ENCODE measurements at regions not wholly inside any gene's neighbourhood (a gene's known extent, or its start where the extent isn't known, plus 50 kb on each side); places are given as distances from the start of the nearest gene placed in this dataset.

DNA sequence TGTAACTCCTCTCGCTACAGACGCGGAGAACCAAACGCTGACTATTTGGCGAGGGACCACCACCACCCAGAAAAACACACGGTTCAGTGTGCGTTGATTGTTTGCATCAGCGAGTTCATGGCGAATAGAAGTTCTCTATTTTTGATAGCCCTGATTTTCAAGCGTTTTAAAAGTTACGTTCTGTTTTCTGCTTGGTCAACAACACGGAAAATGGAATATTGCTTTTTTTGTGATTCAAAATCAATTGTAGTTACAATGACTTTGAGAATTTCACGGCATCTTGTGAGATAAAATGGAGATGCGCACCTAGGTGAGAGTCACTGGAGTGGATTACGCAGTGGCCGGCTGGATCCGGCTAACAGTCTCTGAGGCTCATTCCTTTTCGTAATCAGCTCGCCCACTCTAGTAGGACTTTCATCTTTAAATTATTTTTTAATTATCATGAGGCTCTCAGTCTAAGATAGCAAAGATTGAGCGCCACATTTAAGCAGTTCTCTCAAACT, 54.8 kb downstream of the CCDC54 start:
- H3K27me3 Mint-ChIP-seq (ENCODE audit: low read depth, poor library complexity): peaks cover 19% of the 10 kb centered on the region
- peaks cover 34% of the 10 kb centered on the region for H3K4me1 Mint-ChIP-seq
- TF ChIP-seq, protein P1, sequence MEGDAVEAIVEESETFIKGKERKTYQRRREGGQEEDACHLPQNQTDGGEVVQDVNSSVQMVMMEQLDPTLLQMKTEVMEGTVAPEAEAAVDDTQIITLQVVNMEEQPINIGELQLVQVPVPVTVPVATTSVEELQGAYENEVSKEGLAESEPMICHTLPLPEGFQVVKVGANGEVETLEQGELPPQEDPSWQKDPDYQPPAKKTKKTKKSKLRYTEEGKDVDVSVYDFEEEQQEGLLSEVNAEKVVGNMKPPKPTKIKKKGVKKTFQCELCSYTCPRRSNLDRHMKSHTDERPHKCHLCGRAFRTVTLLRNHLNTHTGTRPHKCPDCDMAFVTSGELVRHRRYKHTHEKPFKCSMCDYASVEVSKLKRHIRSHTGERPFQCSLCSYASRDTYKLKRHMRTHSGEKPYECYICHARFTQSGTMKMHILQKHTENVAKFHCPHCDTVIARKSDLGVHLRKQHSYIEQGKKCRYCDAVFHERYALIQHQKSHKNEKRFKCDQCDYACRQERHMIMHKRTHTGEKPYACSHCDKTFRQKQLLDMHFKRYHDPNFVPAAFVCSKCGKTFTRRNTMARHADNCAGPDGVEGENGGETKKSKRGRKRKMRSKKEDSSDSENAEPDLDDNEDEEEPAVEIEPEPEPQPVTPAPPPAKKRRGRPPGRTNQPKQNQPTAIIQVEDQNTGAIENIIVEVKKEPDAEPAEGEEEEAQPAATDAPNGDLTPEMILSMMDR (IDR thresholded peaks at IDR 0.05): no peak
- H3K36me3 Mint-ChIP-seq (ENCODE audit: low read depth): no peaks in the 10 kb centered on the region
- DNase-seq: no peak
- H3K27ac Mint-ChIP-seq: peak overlapping the region; percentile 92
- peak overlapping the region; percentile 94 for H3K4me3 Mint-ChIP-seq
- no peaks in the 10 kb centered on the region for H3K9me3 Mint-ChIP-seq

DNA sequence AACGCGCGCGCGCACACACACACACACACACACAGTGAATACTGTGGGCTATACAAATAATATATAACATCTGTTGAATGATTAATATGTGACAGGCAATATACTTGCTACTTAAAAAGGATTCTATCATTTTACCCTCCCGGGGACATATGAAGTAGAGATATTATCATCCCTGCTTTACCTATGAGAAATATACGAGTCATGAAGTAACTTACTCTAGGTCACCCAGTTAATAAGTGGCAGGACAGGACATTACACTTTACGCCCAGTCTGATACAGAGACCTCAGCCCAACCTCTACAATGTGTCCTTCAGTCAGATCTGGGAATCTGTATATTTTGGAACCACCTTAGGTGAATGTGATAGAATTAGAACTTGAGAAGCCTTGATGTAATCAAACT, 55.4 kb downstream of the CCDC54 start:
- Mint-ChIP-seq H3K27me3 (ENCODE audit: low read depth, poor library complexity) (peaks cover 19% of the 10 kb centered on the region), H3K4me3 (peak overlapping the region; percentile 94), H3K4me1 (peaks cover 34% of the 10 kb centered on the region), H3K36me3 (ENCODE audit: low read depth) (no peaks in the 10 kb centered on the region), H3K27ac (no peak overlapping the region), H3K9me3 (no peaks in the 10 kb centered on the region)
- TF ChIP-seq, protein P1 (IDR thresholded peaks at IDR 0.05): no peak
- DNase-seq: no peak

DNA sequence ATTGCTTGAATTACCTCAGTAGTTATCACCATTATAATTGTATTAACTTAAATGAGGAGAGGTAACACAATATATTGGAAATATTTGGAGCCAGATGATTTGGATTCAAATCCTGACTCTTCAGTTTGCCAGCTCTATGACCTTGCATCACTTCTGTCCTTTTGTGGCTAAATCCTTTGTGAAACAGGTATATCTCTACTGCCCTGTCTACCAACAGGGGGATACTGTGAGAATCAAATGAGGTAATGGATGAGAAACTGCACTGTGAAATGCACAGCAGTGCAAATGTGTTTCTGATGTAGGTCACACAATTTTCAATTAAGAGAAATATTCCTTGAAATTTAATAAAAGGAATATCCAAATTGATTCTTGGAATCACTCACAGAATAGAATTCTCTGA, 58.8 kb downstream of the CCDC54 start:
- Mint-ChIP-seq H3K9me3 (no peaks in the 10 kb centered on the region), H3K27me3 (ENCODE audit: low read depth, poor library complexity) (peaks cover 10% of the 10 kb centered on the region), H3K27ac (no peak overlapping the region), H3K4me3 (no peak overlapping the region), H3K36me3 (ENCODE audit: low read depth) (no peaks in the 10 kb centered on the region), H3K4me1 (peaks cover 12% of the 10 kb centered on the region)
- TF ChIP-seq, protein P1 (IDR thresholded peaks at IDR 0.05): no peak
- DNase-seq: no peak

- DNase-seq: no peak
- Mint-ChIP-seq H3K9me3 (no peaks in the 10 kb centered on the region), H3K4me1 (peaks cover 7% of the 10 kb centered on the region), H3K36me3 (ENCODE audit: low read depth) (no peaks in the 10 kb centered on the region), H3K4me3 (no peak overlapping the region), H3K27me3 (ENCODE audit: low read depth, poor library complexity) (peaks cover 6% of the 10 kb centered on the region), H3K27ac (no peak overlapping the region)
- TF ChIP-seq, protein P1 (IDR thresholded peaks at IDR 0.05): no peak
These were observed 61.4 kb downstream of the CCDC54 start for GRCh38 chr3:107438671-107439070.

DNA sequence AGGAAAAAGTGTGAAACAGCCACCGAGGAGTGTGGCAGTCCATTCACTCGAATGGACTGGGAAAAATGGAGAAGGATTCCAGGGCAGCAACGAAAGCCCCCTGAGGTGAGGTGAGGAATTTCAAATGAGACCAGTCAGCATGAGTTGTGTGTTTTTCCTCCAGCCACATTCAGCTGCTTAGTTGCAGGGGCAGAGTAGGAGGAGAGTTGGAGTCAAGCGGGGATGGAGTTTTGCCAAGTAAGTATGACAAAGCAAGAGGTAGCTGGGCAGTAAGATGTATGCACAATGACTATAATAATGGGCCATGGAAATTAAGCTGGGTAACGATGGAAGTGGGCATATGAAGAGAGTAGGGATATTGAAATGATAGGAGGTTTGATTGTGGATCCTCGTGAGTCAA, 64.4 kb downstream of the CCDC54 start:
- H3K27me3 Mint-ChIP-seq (ENCODE audit: low read depth, poor library complexity): no peaks in the 10 kb centered on the region
- H3K27ac Mint-ChIP-seq: no peak overlapping the region
- H3K4me1 Mint-ChIP-seq: peaks cover 7% of the 10 kb centered on the region
- H3K36me3 Mint-ChIP-seq (ENCODE audit: low read depth): no peaks in the 10 kb centered on the region
- no peak overlapping the region for H3K4me3 Mint-ChIP-seq
- H3K9me3 Mint-ChIP-seq: no peaks in the 10 kb centered on the region
- no peak for DNase-seq
- TF ChIP-seq, protein P1 (IDR thresholded peaks at IDR 0.05): no peak

- H3K9me3 Mint-ChIP-seq: no peaks in the 10 kb centered on the region
- H3K36me3 Mint-ChIP-seq (ENCODE audit: low read depth): no peaks in the 10 kb centered on the region
- H3K4me1 Mint-ChIP-seq: peaks cover 7% of the 10 kb centered on the region
- H3K27me3 Mint-ChIP-seq (ENCODE audit: low read depth, poor library complexity): no peaks in the 10 kb centered on the region
- TF ChIP-seq, protein P1 (IDR thresholded peaks at IDR 0.05): no peak
- H3K4me3 Mint-ChIP-seq: no peak overlapping the region
- no peak for DNase-seq
- no peak overlapping the region for H3K27ac Mint-ChIP-seq
These were observed 66.2 kb downstream of the CCDC54 start for GRCh38 chr3:107443461-107443860.
